Activated CD4-positive, alpha-beta memory T cell treated with anti-CD3 and anti-CD28 coated beads, Interleukin-2, amount 10 ng/mL, durations not matched to agents 7 days and 5 days (primary cell): ENCODE measurements at regions not wholly inside any gene's neighbourhood (a gene's known extent, or its start where the extent isn't known, plus 50 kb on each side); places are given as distances from the start of the nearest gene placed in this dataset.

Source experiments
- CTCF ChIA-PET: fragments of 350-600 bp; sonication (Branson Sonifier 250); formaldehyde crosslinking; loops from one replicate; lab custom pipeline; 2021; ENCODE audit warnings: antibody characterized with exemption, inconsistent platforms; lab: Charles Lee
- POLR2A ChIA-PET: fragments of 350-600 bp; sonication (Branson Sonifier 250); formaldehyde crosslinking; loops from one replicate; lab custom pipeline; 2021; ENCODE audit warnings: antibody characterized with exemption; lab: Charles Lee
- DNase-seq: peaks from one replicate; pipeline ENCODE4 v3.0.0-alpha.2; 2020
- H3K27ac Mint-ChIP-seq: one replicate; pipeline ENCODE4 v1.8.0; 2021; ENCODE audit warnings: mild to moderate bottlenecking, mixed read lengths
- H3K27me3 Mint-ChIP-seq: one replicate; pipeline ENCODE4 v1.8.0; 2021; ENCODE audit warnings: mixed read lengths
- H3K36me3 Mint-ChIP-seq: one replicate; pipeline ENCODE4 v1.8.0; 2021; ENCODE audit warnings: low read depth, mixed read lengths
- H3K4me1 Mint-ChIP-seq: one replicate; pipeline ENCODE4 v1.8.0; 2021; ENCODE audit warnings: mixed read lengths
- H3K4me3 Mint-ChIP-seq: one replicate; pipeline ENCODE4 v1.8.0; 2021; ENCODE audit warnings: mild to moderate bottlenecking, mixed read lengths
- H3K9me3 Mint-ChIP-seq: one replicate; pipeline ENCODE4 v1.8.0; 2021; ENCODE audit warnings: mixed read lengths

- H3K9me3 Mint-ChIP-seq, result no peaks in the 10 kb centered on the region
- no peak overlapping the region for H3K4me3 Mint-ChIP-seq
- H3K27ac Mint-ChIP-seq, result no peak overlapping the region
- H3K36me3 Mint-ChIP-seq, result no peaks in the 10 kb centered on the region
- H3K27me3 Mint-ChIP-seq, result no peaks in the 10 kb centered on the region
- no peak for DNase-seq
- POLR2A ChIA-PET, result interaction anchor here (3.4 kb wide), 1 partner anchor 8 kb away, joined by 13 read pairs; no protein-coding TSS in a partner anchor
- CTCF ChIA-PET, result interaction anchor here (0.7 to 1.3 kb wide), 2 partner anchors 15 to 423 kb away, joined by 3 to 4 read pairs; no protein-coding TSS in a partner anchor
- peaks cover 57% of the 10 kb centered on the region for H3K4me1 Mint-ChIP-seq
Observed at GRCh38 chr3:157097198-157097597, 62.7 kb downstream of the CCNL1 start.

- CTCF ChIA-PET, result interaction anchor here (1.3 kb wide), 1 partner anchor 423 kb away, joined by 3 read pairs; no protein-coding TSS in a partner anchor
- peaks cover 63% of the 10 kb centered on the region for H3K4me1 Mint-ChIP-seq
- DNase-seq, result no peak
- no peaks in the 10 kb centered on the region for H3K9me3 Mint-ChIP-seq
- POLR2A ChIA-PET, result no interaction called here
- H3K27me3 Mint-ChIP-seq, result no peaks in the 10 kb centered on the region
- no peaks in the 10 kb centered on the region for H3K36me3 Mint-ChIP-seq
- H3K4me3 Mint-ChIP-seq, result no peak overlapping the region
- no peak overlapping the region for H3K27ac Mint-ChIP-seq
Observed at GRCh38 chr3:157096328-157096727, 63.6 kb downstream of the CCNL1 start.
